MM.1S (cell line): ENCODE measurements at regions not wholly inside any gene's neighbourhood (a gene's known extent, or its start where the extent isn't known, plus 50 kb on each side); places are given as distances from the start of the nearest gene placed in this dataset.

Experiments
- DNase-seq: peaks from one replicate; pipeline ENCODE4 v3.0.0-alpha.2; 2015
- H2AFZ ChIP-seq: fragments of 300-600 bp; sonication (generic); 2 replicates; pipeline ENCODE4 v1.6.0; 2016; ENCODE audit warnings: antibody characterized with exemption, low read length
- H3F3A ChIP-seq: fragments of 300-600 bp; sonication (generic); 2 replicates; pipeline ENCODE4 v1.6.1; 2016; ENCODE audit warnings: mild to moderate bottlenecking, antibody characterized with exemption, low read length, moderate library complexity, mixed read lengths; ENCODE audit not compliant: insufficient read depth
- H3K27ac ChIP-seq: fragments of 300-600 bp; sonication (generic); 2 replicates; pipeline ENCODE4 v1.5.1; 2016; ENCODE audit warnings: mild to moderate bottlenecking, low read length
- H3K27me3 ChIP-seq: fragments of 300-600 bp; sonication (generic); replicated peaks from 2 replicates; pipeline ENCODE4 v1.6.0; 2016; ENCODE audit warnings: low read length; ENCODE audit not compliant: insufficient read depth
- H3K36me3 ChIP-seq: fragments of 300-600 bp; sonication (generic); replicated peaks from 2 replicates; pipeline ENCODE4 v1.6.1; 2016; ENCODE audit warnings: mild to moderate bottlenecking, low read length, mixed read lengths; ENCODE audit not compliant: insufficient read depth
- H3K4me1 ChIP-seq: fragments of 300-600 bp; sonication (generic); 2 replicates; pipeline ENCODE4 v1.6.1; 2016; ENCODE audit warnings: low read length, mixed read lengths
- H3K4me2 ChIP-seq: fragments of 300-600 bp; sonication (generic); 2 replicates; pipeline ENCODE4 v1.6.0; 2016; ENCODE audit warnings: low read depth, low read length
- H3K4me3 ChIP-seq: fragments of 300-600 bp; sonication (generic); 2 replicates; pipeline ENCODE4 v1.5.1; 2016; ENCODE audit warnings: low read length, mixed read lengths
- H3K79me2 ChIP-seq: fragments of 300-600 bp; sonication (generic); 2 replicates; pipeline ENCODE4 v1.6.1; 2016; ENCODE audit warnings: mixed run types, low read length, mixed read lengths
- H3K9ac ChIP-seq: fragments of 300-600 bp; sonication (generic); 2 replicates; pipeline ENCODE4 v1.6.1; 2016; ENCODE audit warnings: low read length, mixed read lengths
- H3K9me2 ChIP-seq: fragments of 300-600 bp; sonication (generic); replicated peaks from 2 replicates; pipeline ENCODE4 v1.6.1; 2016; ENCODE audit warnings: mild to moderate bottlenecking, low read length, mixed read lengths; ENCODE audit not compliant: insufficient read depth
- H3K9me3 ChIP-seq: fragments of 300-600 bp; sonication (generic); replicated peaks from 2 replicates; pipeline ENCODE4 v1.6.1; 2016; ENCODE audit warnings: mild to moderate bottlenecking, low read length, mixed read lengths; ENCODE audit not compliant: insufficient read depth
- H4K20me1 ChIP-seq: fragments of 300-600 bp; sonication (generic); 2 replicates; pipeline ENCODE4 v1.6.1; 2016; ENCODE audit warnings: mild to moderate bottlenecking, low read length, moderate library complexity, mixed read lengths; ENCODE audit not compliant: insufficient read depth
- EZH2 ChIP-seq: fragments of 300-600 bp; sonication (generic); optimal IDR thresholded peaks from 2 replicates; pipeline ENCODE3; 2017; ENCODE audit warnings: low read depth, mild to moderate bottlenecking, antibody characterized with exemption, low read length, mixed read lengths
- EZH2phosphoT487 ChIP-seq: fragments of 300-600 bp; sonication (generic); IDR thresholded peaks from 2 replicates; pipeline ENCODE4 v1.6.1; 2018; ENCODE audit warnings: antibody characterized with exemption, low read length
- TF ChIP-seq, protein P1 (sequence below): fragments of 300-600 bp; sonication (generic); IDR thresholded peaks from 2 replicates; pipeline ENCODE4 v1.5.1; 2016; ENCODE audit warnings: antibody characterized with exemption, low read length, mixed read lengths

DNA sequence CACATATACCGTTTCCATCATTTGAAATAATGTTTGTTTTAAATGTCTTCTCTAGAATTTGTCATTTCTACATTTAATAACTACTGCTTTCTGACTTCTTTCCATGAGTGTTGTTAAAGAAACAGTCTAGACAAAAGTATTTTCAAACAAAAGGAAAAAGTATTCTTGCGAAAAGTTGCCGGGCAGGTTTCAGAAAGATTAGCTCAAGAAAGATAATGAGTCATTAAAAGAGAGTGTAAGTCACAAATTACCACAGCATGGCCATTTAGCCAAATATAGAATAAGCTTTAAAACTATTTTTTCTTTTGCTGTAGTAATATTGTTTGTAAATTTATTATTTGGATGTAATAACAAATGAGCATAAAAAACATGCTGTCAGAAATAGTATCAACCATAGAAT is 493.0 kb downstream of the TLL1 start:
- Histone ChIP-seq H3K4me2 (no peak overlapping the region), H3K4me1 (no peaks in the 10 kb centered on the region)

DNA sequence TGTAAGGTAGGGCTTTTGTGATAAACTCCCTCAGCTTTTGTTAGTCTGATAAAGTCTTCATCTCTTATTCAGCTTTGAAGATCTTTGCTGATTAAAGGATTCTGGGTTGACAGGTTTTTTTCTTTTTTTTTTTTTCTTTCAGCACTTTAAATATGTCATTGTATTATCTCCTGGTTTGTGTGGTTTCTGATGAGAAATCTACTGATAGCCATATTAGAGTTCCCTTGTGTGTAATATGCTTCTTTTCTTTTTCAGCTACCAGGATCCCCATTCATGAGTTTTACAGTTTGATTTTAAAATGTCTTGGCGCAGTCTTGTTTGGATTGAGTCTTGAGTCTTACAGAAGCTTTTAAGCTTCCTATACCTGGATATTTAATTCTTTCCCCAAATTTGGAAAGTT is 504.5 kb downstream of the TLL1 start:
- H3K4me3 ChIP-seq, result no peak overlapping the region
- no peak overlapping the region for H3K27ac ChIP-seq
- no peaks in the 10 kb centered on the region for H3K4me1 ChIP-seq
- no peaks in the 10 kb centered on the region for H3K9me3 ChIP-seq
- H2AFZ ChIP-seq, result no peak overlapping the region
- TF ChIP-seq, protein P1, sequence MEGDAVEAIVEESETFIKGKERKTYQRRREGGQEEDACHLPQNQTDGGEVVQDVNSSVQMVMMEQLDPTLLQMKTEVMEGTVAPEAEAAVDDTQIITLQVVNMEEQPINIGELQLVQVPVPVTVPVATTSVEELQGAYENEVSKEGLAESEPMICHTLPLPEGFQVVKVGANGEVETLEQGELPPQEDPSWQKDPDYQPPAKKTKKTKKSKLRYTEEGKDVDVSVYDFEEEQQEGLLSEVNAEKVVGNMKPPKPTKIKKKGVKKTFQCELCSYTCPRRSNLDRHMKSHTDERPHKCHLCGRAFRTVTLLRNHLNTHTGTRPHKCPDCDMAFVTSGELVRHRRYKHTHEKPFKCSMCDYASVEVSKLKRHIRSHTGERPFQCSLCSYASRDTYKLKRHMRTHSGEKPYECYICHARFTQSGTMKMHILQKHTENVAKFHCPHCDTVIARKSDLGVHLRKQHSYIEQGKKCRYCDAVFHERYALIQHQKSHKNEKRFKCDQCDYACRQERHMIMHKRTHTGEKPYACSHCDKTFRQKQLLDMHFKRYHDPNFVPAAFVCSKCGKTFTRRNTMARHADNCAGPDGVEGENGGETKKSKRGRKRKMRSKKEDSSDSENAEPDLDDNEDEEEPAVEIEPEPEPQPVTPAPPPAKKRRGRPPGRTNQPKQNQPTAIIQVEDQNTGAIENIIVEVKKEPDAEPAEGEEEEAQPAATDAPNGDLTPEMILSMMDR, result no peak
- TF ChIP-seq EZH2 (no peak), EZH2phosphoT487 (no peak)
- no peaks in the 10 kb centered on the region for H3F3A ChIP-seq
- no peak overlapping the region for H3K4me2 ChIP-seq
- no peaks in the 10 kb centered on the region for H4K20me1 ChIP-seq
- no peak for DNase-seq
- no peak overlapping the region for H3K9ac ChIP-seq
- H3K9me2 ChIP-seq, result no peaks in the 10 kb centered on the region
- H3K79me2 ChIP-seq, result no peaks in the 10 kb centered on the region
- H3K36me3 ChIP-seq, result no peaks in the 10 kb centered on the region
- no peaks in the 10 kb centered on the region for H3K27me3 ChIP-seq

More for the DNA sequence above, 493.0 kb downstream of the TLL1 start:
- no peaks in the 10 kb centered on the region for H3F3A ChIP-seq
- no peak for DNase-seq
- no peaks in the 10 kb centered on the region for H3K27me3 ChIP-seq
- H3K36me3 ChIP-seq, result no peaks in the 10 kb centered on the region
- no peak overlapping the region for H3K9ac ChIP-seq
- H3K27ac ChIP-seq, result no peak overlapping the region
- TF ChIP-seq, protein P1, result no peak
- TF ChIP-seq EZH2phosphoT487 (no peak), EZH2 (no peak)
- H3K79me2 ChIP-seq, result no peaks in the 10 kb centered on the region
- H3K9me3 ChIP-seq, result no peaks in the 10 kb centered on the region
- no peak overlapping the region for H3K4me3 ChIP-seq
- no peaks in the 10 kb centered on the region for H4K20me1 ChIP-seq
- H2AFZ ChIP-seq, result no peak overlapping the region
- H3K9me2 ChIP-seq, result no peaks in the 10 kb centered on the region

DNA sequence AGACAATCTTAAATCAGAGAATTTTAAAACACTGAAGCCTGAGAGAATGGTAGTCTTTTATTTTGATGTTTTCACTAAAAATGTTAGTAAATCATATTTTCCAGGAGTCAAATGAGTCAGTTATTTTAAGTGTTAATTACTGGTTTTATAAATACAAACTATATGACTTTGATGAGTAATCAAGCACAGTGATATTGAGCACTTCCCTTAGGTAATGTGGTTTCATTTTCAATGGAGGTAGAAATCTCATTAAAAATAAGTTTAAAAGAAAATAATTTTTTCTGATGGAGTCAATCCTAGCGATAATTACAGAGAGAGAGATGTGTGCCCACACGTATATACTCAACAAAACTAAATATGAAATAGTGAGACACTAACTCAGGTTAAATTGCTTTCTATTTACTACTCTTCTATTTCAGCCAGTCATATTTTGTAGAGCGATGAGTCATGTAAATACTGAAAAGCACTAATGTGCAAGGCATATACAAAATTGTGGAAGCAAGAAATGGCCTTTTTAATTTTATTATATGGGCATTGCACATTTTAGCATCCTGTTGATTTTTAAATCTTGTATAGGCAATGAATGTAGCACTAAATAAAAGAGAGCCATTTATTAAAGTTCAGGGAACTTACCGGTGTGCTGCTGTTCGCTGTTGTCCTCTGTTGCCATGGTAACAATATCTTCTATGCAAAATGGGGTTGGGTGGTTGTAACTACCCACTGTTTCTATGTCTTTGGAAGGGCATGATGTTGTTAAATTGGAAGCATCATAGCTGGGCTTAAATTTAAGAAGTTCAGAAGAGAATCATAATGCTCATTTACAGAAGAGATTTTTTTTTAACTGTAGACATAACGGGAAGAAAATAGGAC is 513.7 kb downstream of the TLL1 start:
- Histone ChIP-seq H3F3A (no peaks in the 10 kb centered on the region), H3K9me2 (no peaks in the 10 kb centered on the region), H3K4me2 (no peak overlapping the region), H2AFZ (no peak overlapping the region), H3K27me3 (no peaks in the 10 kb centered on the region), H4K20me1 (no peaks in the 10 kb centered on the region), H3K9ac (no peak overlapping the region), H3K27ac (no peak overlapping the region), H3K36me3 (no peaks in the 10 kb centered on the region), H3K79me2 (no peaks in the 10 kb centered on the region), H3K9me3 (no peaks in the 10 kb centered on the region), H3K4me3 (no peak overlapping the region), H3K4me1 (no peaks in the 10 kb centered on the region)
- no peak for DNase-seq
- TF ChIP-seq EZH2, result no peak
- TF ChIP-seq, protein P1, result no peak
- no peak for TF ChIP-seq EZH2phosphoT487
